NB4 (cell line): ENCODE measurements at regions not wholly inside any gene's neighbourhood (a gene's known extent, or its start where the extent isn't known, plus 50 kb on each side); places are given as distances from the start of the nearest gene placed in this dataset.

Source experiments
- CTCF ChIP-seq: IDR thresholded peaks from one replicate; pipeline ENCODE4 v1.5.1; 2012; ENCODE audit warnings: low read depth, low read length
- MYC ChIP-seq: IDR thresholded peaks from 2 replicates; pipeline ENCODE4 v1.6.1; 2011; ENCODE audit warnings: low read depth, low read length
- POLR2A ChIP-seq: IDR thresholded peaks from 2 replicates; pipeline ENCODE4 v1.6.1; 2011; ENCODE audit warnings: mild to moderate bottlenecking; ENCODE audit not compliant: insufficient read length; ENCODE audit errors: extremely low read depth

- no peak for TF ChIP-seq CTCF
- TF ChIP-seq POLR2A: no peak
- TF ChIP-seq MYC: no peak
Measured at GRCh38 chr12:61098031-61098580, 1162.1 kb upstream of the USP15 start.
